GM23338 (cell line): ENCODE measurements at regions not wholly inside any gene's neighbourhood (a gene's known extent, or its start where the extent isn't known, plus 50 kb on each side); places are given as distances from the start of the nearest gene placed in this dataset.

Source experiments
- ATAC-seq: fragments of 200-7000 bp; cut with Tn5 transposase; 3 replicates; pipeline ENCODE4 v1.9.1; 2020
- DNase-seq: peaks from one replicate; pipeline ENCODE4 v3.0.0-alpha.2; 2015; ENCODE audit warnings: low spot score
- H2AFZ ChIP-seq: fragments of 200-600 bp; sonication (generic); 2 replicates; pipeline ENCODE4 v1.8.0; 2016; ENCODE audit warnings: antibody characterized with exemption, mild to moderate bottlenecking, moderate library complexity
- H3F3A ChIP-seq: fragments of 200-600 bp; sonication (generic); replicated peaks from 2 replicates; pipeline ENCODE4 v1.8.0; 2017; ENCODE audit warnings: antibody characterized with exemption, mixed run types, low read depth
- H3K27ac ChIP-seq: fragments of 200-600 bp; sonication (generic); 2 replicates; pipeline ENCODE4 v1.6.1; 2016; ENCODE audit warnings: low read depth
- H3K27me3 ChIP-seq: fragments of 200-600 bp; sonication (generic); 2 replicates; pipeline ENCODE4 v1.8.0; 2016; ENCODE audit warnings: mild to moderate bottlenecking, mixed run types, moderate library complexity; ENCODE audit not compliant: insufficient read depth
- H3K36me3 ChIP-seq: fragments of 200-600 bp; sonication (generic); 2 replicates; pipeline ENCODE4 v1.8.0; 2016; ENCODE audit warnings: mild to moderate bottlenecking; ENCODE audit not compliant: insufficient read depth
- H3K4me1 ChIP-seq: fragments of 200-600 bp; sonication (generic); 2 replicates; pipeline ENCODE4 v1.8.0; 2016; ENCODE audit warnings: mild to moderate bottlenecking, moderate library complexity; ENCODE audit not compliant: insufficient read depth
- H3K4me2 ChIP-seq: fragments of 200-600 bp; sonication (generic); 2 replicates; pipeline ENCODE4 v1.7.1; 2017; ENCODE audit warnings: mixed run types
- H3K4me3 ChIP-seq: fragments of 200-600 bp; sonication (generic); 2 replicates; pipeline ENCODE4 v1.6.1; 2016; ENCODE audit warnings: mixed run types
- H3K79me2 ChIP-seq: fragments of 200-600 bp; sonication (generic); replicated peaks from 2 replicates; pipeline ENCODE4 v1.8.0; 2017; ENCODE audit warnings: mild to moderate bottlenecking; ENCODE audit not compliant: insufficient read depth
- H3K9me2 ChIP-seq: fragments of 200-600 bp; sonication (generic); 2 replicates; pipeline ENCODE4 v1.8.0; 2017; ENCODE audit not compliant: insufficient read depth
- H4K20me1 ChIP-seq: fragments of 200-600 bp; sonication (generic); replicated peaks from 2 replicates; pipeline ENCODE4 v1.8.0; 2017; ENCODE audit warnings: mild to moderate bottlenecking; ENCODE audit not compliant: insufficient read depth
- H3K27ac Mint-ChIP-seq: 2 replicates; pipeline ENCODE4 v1.8.0; 2020; ENCODE audit warnings: inconsistent platforms, mild to moderate bottlenecking, moderate library complexity, mixed read lengths
- H3K27me3 Mint-ChIP-seq: 3 replicates; pipeline ENCODE4 v1.8.0; 2022; ENCODE audit warnings: low read depth, mild to moderate bottlenecking, moderate library complexity, mixed read lengths, inconsistent platforms; ENCODE audit not compliant: insufficient read depth, poor library complexity
- H3K36me3 Mint-ChIP-seq: 3 replicates; pipeline ENCODE4 v1.8.0; 2021; ENCODE audit warnings: low read depth, mild to moderate bottlenecking, inconsistent platforms, moderate library complexity, mixed read lengths
- H3K4me1 Mint-ChIP-seq: 3 replicates; pipeline ENCODE4 v1.8.0; 2020; ENCODE audit warnings: mild to moderate bottlenecking, inconsistent platforms, mixed read lengths
- H3K4me3 Mint-ChIP-seq: 3 replicates; pipeline ENCODE4 v1.8.0; 2021; ENCODE audit warnings: moderate library complexity, mild to moderate bottlenecking, inconsistent platforms, mixed read lengths
- H3K9me3 Mint-ChIP-seq: 3 replicates; pipeline ENCODE4 v1.8.0; 2020; ENCODE audit warnings: moderate library complexity, mild to moderate bottlenecking, inconsistent platforms, mixed read lengths
- JUNB ChIP-seq: IDR thresholded peaks from one replicate; pipeline ENCODE4 v1.6.1; 2016; ENCODE audit warnings: antibody characterized with exemption; ENCODE audit not compliant: unreplicated experiment
- STAT1 ChIP-seq: IDR thresholded peaks from one replicate; pipeline ENCODE4 v1.6.1; 2016; ENCODE audit warnings: antibody characterized with exemption; ENCODE audit not compliant: unreplicated experiment
- TF ChIP-seq, protein P1 (sequence below): fragments of 250-450 bp; sonication (Bioruptor Pico); IDR thresholded peaks from 2 replicates; pipeline ENCODE4 v1.5.0; 2020; ENCODE audit warnings: mild to moderate bottlenecking, moderate library complexity
- TF ChIP-seq, protein P2 (sequence below): IDR thresholded peaks from 2 replicates; pipeline ENCODE4 v1.6.1; 2016; ENCODE audit warnings: antibody characterized with exemption
- TF ChIP-seq, protein P3 (sequence below), 2 experiments: fragments of 200-600 bp in 1 of 2; sonication (generic) in 1 of 2; conservative IDR thresholded peaks; 2 replicates each; pipeline versions ENCODE4 v1.5.1 to v1.6.1; 2016 to 2017; ENCODE audit warnings: antibody characterized with exemption in 2 of 2, low read depth in 2 of 2, mild to moderate bottlenecking in 2 of 2, moderate library complexity in 1 of 2

DNA sequence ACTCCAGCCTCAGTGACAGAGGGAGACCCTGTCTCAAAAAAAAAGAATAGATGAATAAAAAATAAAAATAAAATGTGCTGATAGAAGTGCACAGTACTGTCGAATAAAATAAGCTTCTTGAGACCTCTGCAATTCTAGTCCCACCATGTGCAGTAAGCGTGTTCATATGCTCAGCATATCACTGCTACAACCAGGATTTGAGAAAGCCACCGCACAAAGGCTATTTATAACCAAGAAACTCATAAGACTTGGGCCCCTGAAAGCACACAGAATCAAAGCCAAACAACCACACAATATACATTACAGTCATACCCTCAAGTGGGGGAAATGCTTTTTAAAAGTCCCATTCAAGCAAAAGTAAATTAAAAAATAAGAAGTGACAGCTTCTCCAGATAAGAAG, 56.5 kb upstream of the FXR1 start:
- Mint-ChIP-seq H3K36me3 (no peaks in the 10 kb centered on the region), H3K9me3 (no peaks in the 10 kb centered on the region; the same call in 1 of the 3 replicates), H3K27ac (no peak overlapping the region), H3K4me1 (peaks cover 14% of the 10 kb centered on the region), H3K4me3 (no peak overlapping the region), H3K27me3 (peaks cover 2% of the 10 kb centered on the region)
- no peaks in the 10 kb centered on the region for H3F3A ChIP-seq
- H3K36me3 ChIP-seq = no peaks in the 10 kb centered on the region
- no peak overlapping the region for H3K27ac ChIP-seq
- no peak overlapping the region for H3K4me3 ChIP-seq
- DNase-seq (no peak), ATAC-seq (no peak)
- peaks cover 3% of the 10 kb centered on the region; the same call in 1 of the 2 replicates for H3K4me1 ChIP-seq
- H2AFZ ChIP-seq = peak overlapping the region; percentile 56; the same call in 1 of the 2 replicates
- TF ChIP-seq, protein P1, sequence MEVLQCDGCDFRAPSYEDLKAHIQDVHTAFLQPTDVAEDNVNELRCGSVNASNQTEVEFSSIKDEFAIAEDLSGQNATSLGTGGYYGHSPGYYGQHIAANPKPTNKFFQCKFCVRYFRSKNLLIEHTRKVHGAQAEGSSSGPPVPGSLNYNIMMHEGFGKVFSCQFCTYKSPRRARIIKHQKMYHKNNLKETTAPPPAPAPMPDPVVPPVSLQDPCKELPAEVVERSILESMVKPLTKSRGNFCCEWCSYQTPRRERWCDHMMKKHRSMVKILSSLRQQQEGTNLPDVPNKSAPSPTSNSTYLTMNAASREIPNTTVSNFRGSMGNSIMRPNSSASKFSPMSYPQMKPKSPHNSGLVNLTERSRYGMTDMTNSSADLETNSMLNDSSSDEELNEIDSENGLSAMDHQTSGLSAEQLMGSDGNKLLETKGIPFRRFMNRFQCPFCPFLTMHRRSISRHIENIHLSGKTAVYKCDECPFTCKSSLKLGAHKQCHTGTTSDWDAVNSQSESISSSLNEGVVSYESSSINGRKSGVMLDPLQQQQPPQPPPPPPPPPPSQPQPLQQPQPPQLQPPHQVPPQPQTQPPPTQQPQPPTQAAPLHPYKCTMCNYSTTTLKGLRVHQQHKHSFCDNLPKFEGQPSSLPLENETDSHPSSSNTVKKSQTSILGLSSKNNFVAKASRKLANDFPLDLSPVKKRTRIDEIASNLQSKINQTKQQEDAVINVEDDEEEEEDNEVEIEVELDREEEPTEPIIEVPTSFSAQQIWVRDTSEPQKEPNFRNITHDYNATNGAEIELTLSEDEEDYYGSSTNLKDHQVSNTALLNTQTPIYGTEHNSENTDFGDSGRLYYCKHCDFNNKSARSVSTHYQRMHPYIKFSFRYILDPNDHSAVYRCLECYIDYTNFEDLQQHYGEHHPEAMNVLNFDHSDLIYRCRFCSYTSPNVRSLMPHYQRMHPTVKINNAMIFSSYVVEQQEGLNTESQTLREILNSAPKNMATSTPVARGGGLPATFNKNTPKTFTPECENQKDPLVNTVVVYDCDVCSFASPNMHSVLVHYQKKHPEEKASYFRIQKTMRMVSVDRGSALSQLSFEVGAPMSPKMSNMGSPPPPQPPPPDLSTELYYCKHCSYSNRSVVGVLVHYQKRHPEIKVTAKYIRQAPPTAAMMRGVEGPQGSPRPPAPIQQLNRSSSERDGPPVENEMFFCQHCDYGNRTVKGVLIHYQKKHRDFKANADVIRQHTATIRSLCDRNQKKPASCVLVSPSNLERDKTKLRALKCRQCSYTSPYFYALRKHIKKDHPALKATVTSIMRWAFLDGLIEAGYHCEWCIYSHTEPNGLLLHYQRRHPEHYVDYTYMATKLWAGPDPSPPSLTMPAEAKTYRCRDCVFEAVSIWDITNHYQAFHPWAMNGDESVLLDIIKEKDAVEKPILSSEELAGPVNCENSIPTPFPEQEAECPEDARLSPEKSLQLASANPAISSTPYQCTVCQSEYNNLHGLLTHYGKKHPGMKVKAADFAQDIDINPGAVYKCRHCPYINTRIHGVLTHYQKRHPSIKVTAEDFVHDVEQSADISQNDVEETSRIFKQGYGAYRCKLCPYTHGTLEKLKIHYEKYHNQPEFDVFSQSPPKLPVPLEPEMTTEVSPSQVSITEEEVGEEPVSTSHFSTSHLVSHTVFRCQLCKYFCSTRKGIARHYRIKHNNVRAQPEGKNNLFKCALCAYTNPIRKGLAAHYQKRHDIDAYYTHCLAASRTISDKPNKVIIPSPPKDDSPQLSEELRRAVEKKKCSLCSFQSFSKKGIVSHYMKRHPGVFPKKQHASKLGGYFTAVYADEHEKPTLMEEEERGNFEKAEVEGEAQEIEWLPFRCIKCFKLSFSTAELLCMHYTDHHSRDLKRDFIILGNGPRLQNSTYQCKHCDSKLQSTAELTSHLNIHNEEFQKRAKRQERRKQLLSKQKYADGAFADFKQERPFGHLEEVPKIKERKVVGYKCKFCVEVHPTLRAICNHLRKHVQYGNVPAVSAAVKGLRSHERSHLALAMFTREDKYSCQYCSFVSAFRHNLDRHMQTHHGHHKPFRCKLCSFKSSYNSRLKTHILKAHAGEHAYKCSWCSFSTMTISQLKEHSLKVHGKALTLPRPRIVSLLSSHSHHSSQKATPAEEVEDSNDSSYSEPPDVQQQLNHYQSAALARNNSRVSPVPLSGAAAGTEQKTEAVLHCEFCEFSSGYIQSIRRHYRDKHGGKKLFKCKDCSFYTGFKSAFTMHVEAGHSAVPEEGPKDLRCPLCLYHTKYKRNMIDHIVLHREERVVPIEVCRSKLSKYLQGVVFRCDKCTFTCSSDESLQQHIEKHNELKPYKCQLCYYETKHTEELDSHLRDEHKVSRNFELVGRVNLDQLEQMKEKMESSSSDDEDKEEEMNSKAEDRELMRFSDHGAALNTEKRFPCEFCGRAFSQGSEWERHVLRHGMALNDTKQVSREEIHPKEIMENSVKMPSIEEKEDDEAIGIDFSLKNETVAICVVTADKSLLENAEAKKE = no peak
- TF ChIP-seq STAT1 = no peak
- no peaks in the 10 kb centered on the region for H3K27me3 ChIP-seq
- H3K9me2 ChIP-seq = no peaks in the 10 kb centered on the region
- H4K20me1 ChIP-seq = no peaks in the 10 kb centered on the region
- no peak overlapping the region for H3K4me2 ChIP-seq
- no peaks in the 10 kb centered on the region for H3K79me2 ChIP-seq

DNA sequence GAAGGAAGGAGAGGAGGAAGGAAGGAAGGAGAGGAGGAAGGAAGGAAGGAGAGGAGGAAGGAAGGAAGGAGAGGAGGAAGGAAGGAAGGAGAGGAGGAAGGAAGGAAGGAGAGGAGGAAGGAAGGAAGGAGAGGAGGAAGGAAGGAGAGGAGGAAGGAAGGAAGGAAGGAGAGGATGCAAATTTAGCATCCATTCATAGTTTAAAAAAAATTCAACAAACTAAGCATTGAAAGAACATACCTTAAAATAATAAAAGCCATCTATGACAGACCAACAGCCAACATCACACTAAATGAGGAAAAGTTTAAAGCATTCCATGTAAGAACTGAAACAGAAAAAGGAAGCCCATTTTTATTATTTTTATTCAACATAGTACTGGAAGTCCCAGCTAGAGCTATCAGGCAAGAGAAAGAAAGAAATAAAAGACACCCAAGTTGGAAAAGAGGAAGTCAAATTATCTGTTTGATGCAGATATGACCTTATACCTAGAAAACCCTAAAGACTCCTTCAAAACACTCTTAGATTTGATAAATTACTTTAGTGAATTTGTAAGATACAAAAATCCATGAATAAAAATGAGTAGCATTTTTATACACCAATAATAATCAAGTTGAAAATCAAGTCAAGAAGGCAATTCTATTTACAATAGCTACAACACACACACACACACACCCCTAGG, 52.2 kb upstream of the FXR1 start:
- Histone ChIP-seq H3K27ac (no peak overlapping the region), H3K9me2 (no peaks in the 10 kb centered on the region), H4K20me1 (no peaks in the 10 kb centered on the region), H3K4me3 (no peak overlapping the region), H3K4me2 (no peak overlapping the region), H3K36me3 (no peaks in the 10 kb centered on the region), H3K4me1 (no peaks in the 10 kb centered on the region), H2AFZ (no peak overlapping the region), H3F3A (no peaks in the 10 kb centered on the region), H3K79me2 (no peaks in the 10 kb centered on the region), H3K27me3 (no peaks in the 10 kb centered on the region)
- Mint-ChIP-seq H3K4me1 (peaks cover 2% of the 10 kb centered on the region; the same call in 2 of the 3 replicates), H3K36me3 (no peaks in the 10 kb centered on the region), H3K27ac (no peak overlapping the region), H3K4me3 (no peak overlapping the region), H3K9me3 (no peaks in the 10 kb centered on the region; the same call in 1 of the 3 replicates), H3K27me3 (no peaks in the 10 kb centered on the region)
- ATAC-seq = no peak
- TF ChIP-seq STAT1 (no peak), JUNB (no peak)
- TF ChIP-seq, protein P2, sequence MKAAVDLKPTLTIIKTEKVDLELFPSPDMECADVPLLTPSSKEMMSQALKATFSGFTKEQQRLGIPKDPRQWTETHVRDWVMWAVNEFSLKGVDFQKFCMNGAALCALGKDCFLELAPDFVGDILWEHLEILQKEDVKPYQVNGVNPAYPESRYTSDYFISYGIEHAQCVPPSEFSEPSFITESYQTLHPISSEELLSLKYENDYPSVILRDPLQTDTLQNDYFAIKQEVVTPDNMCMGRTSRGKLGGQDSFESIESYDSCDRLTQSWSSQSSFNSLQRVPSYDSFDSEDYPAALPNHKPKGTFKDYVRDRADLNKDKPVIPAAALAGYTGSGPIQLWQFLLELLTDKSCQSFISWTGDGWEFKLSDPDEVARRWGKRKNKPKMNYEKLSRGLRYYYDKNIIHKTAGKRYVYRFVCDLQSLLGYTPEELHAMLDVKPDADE = no peak
- TF ChIP-seq, protein P3, sequence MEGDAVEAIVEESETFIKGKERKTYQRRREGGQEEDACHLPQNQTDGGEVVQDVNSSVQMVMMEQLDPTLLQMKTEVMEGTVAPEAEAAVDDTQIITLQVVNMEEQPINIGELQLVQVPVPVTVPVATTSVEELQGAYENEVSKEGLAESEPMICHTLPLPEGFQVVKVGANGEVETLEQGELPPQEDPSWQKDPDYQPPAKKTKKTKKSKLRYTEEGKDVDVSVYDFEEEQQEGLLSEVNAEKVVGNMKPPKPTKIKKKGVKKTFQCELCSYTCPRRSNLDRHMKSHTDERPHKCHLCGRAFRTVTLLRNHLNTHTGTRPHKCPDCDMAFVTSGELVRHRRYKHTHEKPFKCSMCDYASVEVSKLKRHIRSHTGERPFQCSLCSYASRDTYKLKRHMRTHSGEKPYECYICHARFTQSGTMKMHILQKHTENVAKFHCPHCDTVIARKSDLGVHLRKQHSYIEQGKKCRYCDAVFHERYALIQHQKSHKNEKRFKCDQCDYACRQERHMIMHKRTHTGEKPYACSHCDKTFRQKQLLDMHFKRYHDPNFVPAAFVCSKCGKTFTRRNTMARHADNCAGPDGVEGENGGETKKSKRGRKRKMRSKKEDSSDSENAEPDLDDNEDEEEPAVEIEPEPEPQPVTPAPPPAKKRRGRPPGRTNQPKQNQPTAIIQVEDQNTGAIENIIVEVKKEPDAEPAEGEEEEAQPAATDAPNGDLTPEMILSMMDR (conservative IDR thresholded peaks at IDR 0.05; ENCODE audit: low read depth in 2 of 2) = no peak
- no peak for DNase-seq
